ENCODE measurements at regions not wholly inside any gene's neighbourhood (a gene's known extent, or its start where the extent isn't known, plus 50 kb on each side); places are given as distances from the start of the nearest gene placed in this dataset.
A peak's percentile ranks its signal among the peaks of the same experiment; 100 is the strongest.

GRCh38 chr13:104246955-104247354 is 1180.7 kb upstream of the SLC10A2 start:
- H3K4me1 Mint-ChIP-seq = no peaks in the 10 kb centered on the region

GRCh38 chr13:104206450-104207044 is 1140.3 kb upstream of the SLC10A2 start:
- H3K4me3 Mint-ChIP-seq = no peak overlapping the region
- peaks cover 4 to 7% of the 10 kb centered on the region in 2 donors for H3K9me3 Mint-ChIP-seq
- DNase-seq (no peak), ATAC-seq (replicated peaks) (no peak)
- H3K27me3 Mint-ChIP-seq = no peaks in the 10 kb centered on the region
- no peaks in the 10 kb centered on the region for H3K36me3 Mint-ChIP-seq
- no peaks in the 10 kb centered on the region for H3K4me1 Mint-ChIP-seq
- H3K27ac Mint-ChIP-seq = no peak overlapping the region

More at GRCh38 chr13:104246955-104247354, 1180.7 kb upstream of the SLC10A2 start:
- H3K36me3 Mint-ChIP-seq = no peaks in the 10 kb centered on the region
- DNase-seq (no peak), ATAC-seq (replicated peaks) (no peak)
- no peak overlapping the region for H3K27ac Mint-ChIP-seq
- no peak overlapping the region for H3K4me3 Mint-ChIP-seq
- H3K27me3 Mint-ChIP-seq = no peaks in the 10 kb centered on the region
- H3K9me3 Mint-ChIP-seq = no peaks in the 10 kb centered on the region

GRCh38 chr13:104204177-104204576 is 1138.0 kb upstream of the SLC10A2 start:
- no peaks in the 10 kb centered on the region for H3K27me3 Mint-ChIP-seq
- H3K9me3 Mint-ChIP-seq = peaks cover 4 to 7% of the 10 kb centered on the region in 2 donors
- H3K4me3 Mint-ChIP-seq = no peak overlapping the region
- H3K27ac Mint-ChIP-seq = no peak overlapping the region
- no peaks in the 10 kb centered on the region for H3K4me1 Mint-ChIP-seq
- DNase-seq (no peak), ATAC-seq (replicated peaks) (peak in 1 of 2 donors; percentile 25)
- no peaks in the 10 kb centered on the region for H3K36me3 Mint-ChIP-seq

- DNase-seq (no peak), ATAC-seq (replicated peaks) (no peak)
- H3K4me1 Mint-ChIP-seq = no peaks in the 10 kb centered on the region
- no peak overlapping the region for H3K4me3 Mint-ChIP-seq
- H3K36me3 Mint-ChIP-seq = peaks cover 0 to 1% of the 10 kb centered on the region in 2 donors
- H3K27me3 Mint-ChIP-seq = no peaks in the 10 kb centered on the region
- no peak overlapping the region for H3K27ac Mint-ChIP-seq
- H3K9me3 Mint-ChIP-seq = peaks cover 5 to 10% of the 10 kb centered on the region in 2 donors
Observed at GRCh38 chr13:104198801-104199200, 1132.6 kb upstream of the SLC10A2 start.

GRCh38 chr13:104196611-104197010 is 1130.4 kb upstream of the SLC10A2 start:
- Mint-ChIP-seq H3K27ac (no peak overlapping the region), H3K4me3 (no peak overlapping the region)

GRCh38 chr13:104181526-104182231 is 1115.5 kb upstream of the SLC10A2 start:
- H3K9me3 Mint-ChIP-seq = peaks cover 4 to 9% of the 10 kb centered on the region in 2 donors
- ATAC-seq (replicated peaks) = no peak
- no peak overlapping the region for H3K27ac Mint-ChIP-seq

More at GRCh38 chr13:104196611-104197010, 1130.4 kb upstream of the SLC10A2 start:
- DNase-seq = no peak
- ATAC-seq (replicated peaks) = peak in 1 of 2 donors; percentile 16
- Mint-ChIP-seq H3K4me1 (no peaks in the 10 kb centered on the region), H3K9me3 (peaks cover 5 to 12% of the 10 kb centered on the region in 2 donors), H3K27me3 (no peaks in the 10 kb centered on the region), H3K36me3 (peaks cover 0 to 1% of the 10 kb centered on the region in 2 donors)

GRCh38 chr13:104170980-104171555 is 1104.9 kb upstream of the SLC10A2 start:
- ATAC-seq (replicated peaks) = no peak
- no peak for DNase-seq
- Mint-ChIP-seq H3K27ac (no peak overlapping the region), H3K4me3 (no peak overlapping the region), H3K9me3 (no peaks in the 10 kb centered on the region), H3K36me3 (no peaks in the 10 kb centered on the region), H3K27me3 (no peaks in the 10 kb centered on the region), H3K4me1 (no peaks in the 10 kb centered on the region)

More at GRCh38 chr13:104181526-104182231, 1115.5 kb upstream of the SLC10A2 start:
- DNase-seq = no peak
- Mint-ChIP-seq H3K4me3 (no peak overlapping the region), H3K36me3 (no peaks in the 10 kb centered on the region), H3K27me3 (no peaks in the 10 kb centered on the region), H3K4me1 (no peaks in the 10 kb centered on the region)

GRCh38 chr13:104163866-104164630 is 1097.8 kb upstream of the SLC10A2 start:
- no peak overlapping the region for H3K4me3 Mint-ChIP-seq
- no peak overlapping the region for H3K27ac Mint-ChIP-seq
- no peaks in the 10 kb centered on the region for H3K36me3 Mint-ChIP-seq
- DNase-seq (no peak), ATAC-seq (replicated peaks) (no peak)
- H3K4me1 Mint-ChIP-seq = no peaks in the 10 kb centered on the region
- peaks cover 1 to 3% of the 10 kb centered on the region in 2 donors for H3K9me3 Mint-ChIP-seq
- H3K27me3 Mint-ChIP-seq = no peaks in the 10 kb centered on the region

GRCh38 chr13:104160536-104160935 is 1094.3 kb upstream of the SLC10A2 start:
- Mint-ChIP-seq H3K27me3 (no peaks in the 10 kb centered on the region), H3K27ac (no peak overlapping the region), H3K9me3 (peaks cover 3% of the 10 kb centered on the region in 2 donors), H3K36me3 (no peaks in the 10 kb centered on the region), H3K4me1 (no peaks in the 10 kb centered on the region), H3K4me3 (no peak overlapping the region)
- no peak for DNase-seq
- no peak for ATAC-seq (replicated peaks)

GRCh38 chr13:104143760-104144416 is 1077.7 kb upstream of the SLC10A2 start:
- no peak overlapping the region for H3K27ac Mint-ChIP-seq
- H3K4me3 Mint-ChIP-seq = no peak overlapping the region
- peaks cover 0 to 3% of the 10 kb centered on the region in 2 donors for H3K9me3 Mint-ChIP-seq
- no peaks in the 10 kb centered on the region for H3K4me1 Mint-ChIP-seq
- H3K27me3 Mint-ChIP-seq = no peaks in the 10 kb centered on the region
- DNase-seq = no peak
- ATAC-seq (replicated peaks) = no peak
- no peaks in the 10 kb centered on the region for H3K36me3 Mint-ChIP-seq

- ATAC-seq (replicated peaks) = no peak
- no peaks in the 10 kb centered on the region for H3K9me3 Mint-ChIP-seq
- no peaks in the 10 kb centered on the region for H3K4me1 Mint-ChIP-seq
- no peak overlapping the region for H3K27ac Mint-ChIP-seq
- DNase-seq = no peak
- H3K36me3 Mint-ChIP-seq = no peaks in the 10 kb centered on the region
- no peak overlapping the region for H3K4me3 Mint-ChIP-seq
- H3K27me3 Mint-ChIP-seq = no peaks in the 10 kb centered on the region
Observed at GRCh38 chr13:104140552-104140951, 1074.3 kb upstream of the SLC10A2 start.

- H3K36me3 Mint-ChIP-seq = no peaks in the 10 kb centered on the region
- no peak overlapping the region for H3K27ac Mint-ChIP-seq
- no peak overlapping the region for H3K4me3 Mint-ChIP-seq
- H3K27me3 Mint-ChIP-seq = no peaks in the 10 kb centered on the region
- H3K4me1 Mint-ChIP-seq = no peaks in the 10 kb centered on the region
- no peak for ATAC-seq (replicated peaks)
- DNase-seq = no peak
- peaks cover 0 to 1% of the 10 kb centered on the region in 2 donors for H3K9me3 Mint-ChIP-seq
Observed at GRCh38 chr13:104137416-104137815, 1071.2 kb upstream of the SLC10A2 start.

- H3K4me3 Mint-ChIP-seq = no peak overlapping the region
- H3K9me3 Mint-ChIP-seq = peaks cover 0 to 1% of the 10 kb centered on the region in 2 donors
- H3K27ac Mint-ChIP-seq = no peak overlapping the region
- no peaks in the 10 kb centered on the region for H3K27me3 Mint-ChIP-seq
- DNase-seq = no peak
- ATAC-seq (replicated peaks) = peak in 1 of 2 donors; percentile 12
- H3K4me1 Mint-ChIP-seq = no peaks in the 10 kb centered on the region
- H3K36me3 Mint-ChIP-seq = no peaks in the 10 kb centered on the region
Observed at GRCh38 chr13:104132849-104133248, 1066.6 kb upstream of the SLC10A2 start.

- Mint-ChIP-seq H3K36me3 (no peaks in the 10 kb centered on the region), H3K4me3 (no peak overlapping the region), H3K27me3 (no peaks in the 10 kb centered on the region), H3K9me3 (no peaks in the 10 kb centered on the region), H3K27ac (no peak overlapping the region), H3K4me1 (no peaks in the 10 kb centered on the region)
- DNase-seq = no peak
- ATAC-seq (replicated peaks) = no peak
Observed at GRCh38 chr13:104114101-104114500, 1047.9 kb upstream of the SLC10A2 start.
